Activated CD4-positive, alpha-beta T cell treated with anti-CD3 and anti-CD28 coated beads for 36 hours (primary cell): ENCODE measurements at regions not wholly inside any gene's neighbourhood (a gene's known extent, or its start where the extent isn't known, plus 50 kb on each side); places are given as distances from the start of the nearest gene placed in this dataset.
"Not testable (repeated sequence)": the region's sequence is repeated elsewhere in the genome, so short reads cannot be mapped to it uniquely, and the experiment has no call there.

ENCODE experiments used
- ATAC-seq: fragments of 200-7000 bp; cut with Tn5 transposase; one replicate; pipeline ENCODE4 v1.10.0; 2021; ENCODE audit warnings: mild to moderate bottlenecking, moderate library complexity
- CTCF ChIA-PET: fragments of 350-600 bp; sonication (Branson Sonifier 250); formaldehyde crosslinking; loops from one replicate; lab custom pipeline; 2021; ENCODE audit warnings: antibody characterized with exemption; lab: Charles Lee
- POLR2A ChIA-PET: fragments of 350-600 bp; sonication (Branson Sonifier 250); formaldehyde crosslinking; loops from one replicate; lab custom pipeline; 2021; ENCODE audit warnings: antibody characterized with exemption, inconsistent platforms; lab: Charles Lee
- DNase-seq: peaks from one replicate; pipeline ENCODE4 v3.0.0-alpha.2; 2020
- H3K27ac Mint-ChIP-seq: one replicate; pipeline ENCODE4 v1.8.0; 2021; ENCODE audit warnings: mixed read lengths
- H3K27me3 Mint-ChIP-seq: one replicate; pipeline ENCODE4 v1.8.0; 2021; ENCODE audit warnings: mixed read lengths
- H3K36me3 Mint-ChIP-seq: one replicate; pipeline ENCODE4 v1.8.0; 2021; ENCODE audit warnings: low read depth, mixed read lengths
- H3K4me1 Mint-ChIP-seq: one replicate; pipeline ENCODE4 v1.8.0; 2021; ENCODE audit warnings: mixed read lengths
- H3K4me3 Mint-ChIP-seq: one replicate; pipeline ENCODE4 v1.8.0; 2021; ENCODE audit warnings: mild to moderate bottlenecking, moderate library complexity, mixed read lengths
- H3K9me3 Mint-ChIP-seq: one replicate; pipeline ENCODE4 v1.8.0; 2021; ENCODE audit warnings: low read depth, mixed read lengths
- intact Hi-C, 2 experiments: fragments of 100-400 bp; cut with DNase I in 1 of 2; cut with micrococcal nuclease in 1 of 2; formaldehyde crosslinking; loops; one replicate each; pipeline versions ENCODE4 v1.14.2 to v1.15.1; 2022 to 2024; cut with DNase I, micrococcal nuclease

- no peaks in the 10 kb centered on the region for H3K4me1 Mint-ChIP-seq
- ATAC-seq = no peak
- no peak overlapping the region for H3K4me3 Mint-ChIP-seq
- DNase-seq = no peak
- H3K36me3 Mint-ChIP-seq = no peaks in the 10 kb centered on the region
- ChIA-PET POLR2A (no interaction called here), CTCF (interaction anchor here (0.8 kb wide), 2 partner anchors 537 to 894 kb away, joined by 3 read pairs; no protein-coding TSS in a partner anchor)
- peaks cover 3% of the 10 kb centered on the region for H3K9me3 Mint-ChIP-seq
- intact Hi-C loops = no loop called here
- no peak overlapping the region for H3K27ac Mint-ChIP-seq
- no peaks in the 10 kb centered on the region for H3K27me3 Mint-ChIP-seq
These were observed 560.6 kb downstream of the TOX3 start for GRCh38 chr16:51986301-51986700.

GRCh38 chr16:51985126-51985525 is 561.8 kb downstream of the TOX3 start:
- ChIA-PET POLR2A (no interaction called here), CTCF (no interaction called here)
- Mint-ChIP-seq H3K27me3 (no peaks in the 10 kb centered on the region), H3K4me1 (no peaks in the 10 kb centered on the region), H3K36me3 (no peaks in the 10 kb centered on the region), H3K4me3 (no peak overlapping the region), H3K27ac (no peak overlapping the region), H3K9me3 (peaks cover under 1% of the 10 kb centered on the region)
- ATAC-seq = no peak
- intact Hi-C loops = no loop called here
- DNase-seq = no peak

- intact Hi-C loops = loop anchor here in 1 of 2 experiments (5.0 kb wide), 1 partner anchor 167 kb away; no protein-coding TSS in a partner anchor
- POLR2A ChIA-PET = no interaction called here
These were observed 562.5 kb downstream of the TOX3 start for GRCh38 chr16:51984395-51984794.

DNA sequence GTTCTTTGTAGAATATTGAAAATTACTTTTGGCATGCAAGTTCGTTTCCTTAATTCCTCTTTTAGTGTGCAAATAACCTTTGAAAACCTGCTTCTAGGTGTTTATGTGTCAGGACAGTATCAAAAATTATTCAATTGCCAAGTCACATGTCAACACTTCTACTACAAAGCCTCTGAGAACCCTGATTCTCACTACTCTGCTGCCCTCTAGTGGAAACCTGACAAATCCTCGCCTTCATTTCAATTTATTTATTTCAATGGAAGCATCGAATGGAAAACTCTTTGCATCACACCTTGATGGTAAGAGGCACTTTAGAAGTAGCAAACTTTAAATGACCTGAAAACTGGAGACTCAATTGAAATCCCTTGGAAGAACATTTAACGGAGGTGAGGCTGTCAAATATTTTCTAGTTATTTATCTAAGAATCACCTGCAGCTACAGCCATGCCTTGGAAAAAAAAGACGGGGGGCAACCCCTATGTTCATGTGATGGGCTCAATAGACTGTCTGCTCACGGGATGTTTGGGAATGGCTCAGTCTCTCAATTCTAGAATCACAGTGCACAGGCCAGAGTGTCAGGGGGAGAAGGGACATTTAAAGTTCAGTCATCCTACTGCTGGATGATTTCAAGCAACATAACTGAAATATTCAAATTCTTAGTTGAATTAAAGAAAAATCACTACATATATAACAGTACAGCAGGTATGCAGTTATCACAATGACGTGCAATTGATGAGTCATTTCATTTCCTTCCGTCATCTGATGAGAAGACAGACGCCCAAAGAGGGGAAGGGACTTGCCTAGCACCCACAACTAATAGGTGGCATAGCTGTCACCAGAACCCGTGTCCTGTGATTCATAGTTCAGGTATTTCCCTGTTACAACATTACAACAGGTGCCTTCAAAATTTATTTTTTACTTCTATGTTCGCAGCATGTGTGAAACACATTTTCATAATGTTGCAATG is 563.9 kb downstream of the TOX3 start:
- intact Hi-C loops = loop anchor here (2.0 to 5.0 kb wide), 2 partner anchors 164 to 166 kb away; no protein-coding TSS in a partner anchor
- CTCF ChIA-PET = interaction anchor here (0.7 to 1.2 kb wide), 5 partner anchors 11 to 347 kb away, joined by 3 to 5 read pairs (median 3); no protein-coding TSS in a partner anchor
- ATAC-seq = no peak

More at GRCh38 chr16:51984395-51984794, 562.5 kb downstream of the TOX3 start:
- peaks cover 3% of the 10 kb centered on the region for H3K9me3 Mint-ChIP-seq
- H3K27me3 Mint-ChIP-seq = no peaks in the 10 kb centered on the region
- CTCF ChIA-PET = no interaction called here
- no peak overlapping the region for H3K27ac Mint-ChIP-seq
- no peak for DNase-seq
- ATAC-seq = no peak
- no peaks in the 10 kb centered on the region for H3K4me1 Mint-ChIP-seq
- no peak overlapping the region for H3K4me3 Mint-ChIP-seq
- no peaks in the 10 kb centered on the region for H3K36me3 Mint-ChIP-seq

GRCh38 chr16:51981725-51982124 is 565.2 kb downstream of the TOX3 start:
- no peak overlapping the region for H3K4me3 Mint-ChIP-seq
- ATAC-seq (no peak), DNase-seq (no peak)
- no peaks in the 10 kb centered on the region for H3K36me3 Mint-ChIP-seq
- intact Hi-C loops = loop anchor here (2.0 to 5.0 kb wide), 2 partner anchors 163 to 164 kb away; no protein-coding TSS in a partner anchor
- H3K9me3 Mint-ChIP-seq = peaks cover 3% of the 10 kb centered on the region
- ChIA-PET POLR2A (no interaction called here), CTCF (interaction anchor here (0.6 to 1.2 kb wide), 5 partner anchors 28 to 1421 kb away, joined by 3 to 5 read pairs (median 3); no protein-coding TSS in a partner anchor)
- H3K27ac Mint-ChIP-seq = no peak overlapping the region
- no peaks in the 10 kb centered on the region for H3K27me3 Mint-ChIP-seq
- H3K4me1 Mint-ChIP-seq = no peaks in the 10 kb centered on the region

More for the DNA sequence above, 563.9 kb downstream of the TOX3 start:
- peak; percentile 34 for DNase-seq
- Mint-ChIP-seq H3K36me3 (no peaks in the 10 kb centered on the region), H3K9me3 (peaks cover 3% of the 10 kb centered on the region), H3K4me3 (no peak overlapping the region), H3K27ac (no peak overlapping the region), H3K27me3 (no peaks in the 10 kb centered on the region), H3K4me1 (no peaks in the 10 kb centered on the region)
- POLR2A ChIA-PET = no interaction called here

DNA sequence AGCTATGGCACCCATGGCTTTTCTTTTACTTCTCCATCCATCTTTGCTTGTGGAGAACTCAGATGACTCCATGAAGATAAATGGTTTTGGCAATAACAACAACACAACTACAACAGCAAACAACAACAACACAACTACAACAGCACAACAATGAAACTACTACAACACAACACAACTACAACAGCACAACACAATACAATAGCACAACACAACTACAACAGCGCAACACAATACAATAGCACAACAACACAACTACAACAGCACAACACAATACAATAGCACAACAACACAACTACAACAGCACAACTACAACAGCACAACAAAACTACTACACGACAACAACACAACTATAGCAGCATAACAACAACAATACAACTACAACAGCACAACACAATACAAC is 569.4 kb downstream of the TOX3 start:
- H3K9me3 Mint-ChIP-seq, H3K4me3 Mint-ChIP-seq, ATAC-seq, H3K36me3 Mint-ChIP-seq, H3K4me1 Mint-ChIP-seq, POLR2A ChIA-PET, intact Hi-C loops, DNase-seq, H3K27ac Mint-ChIP-seq, CTCF ChIA-PET, H3K27me3 Mint-ChIP-seq: not testable (repeated sequence)

DNA sequence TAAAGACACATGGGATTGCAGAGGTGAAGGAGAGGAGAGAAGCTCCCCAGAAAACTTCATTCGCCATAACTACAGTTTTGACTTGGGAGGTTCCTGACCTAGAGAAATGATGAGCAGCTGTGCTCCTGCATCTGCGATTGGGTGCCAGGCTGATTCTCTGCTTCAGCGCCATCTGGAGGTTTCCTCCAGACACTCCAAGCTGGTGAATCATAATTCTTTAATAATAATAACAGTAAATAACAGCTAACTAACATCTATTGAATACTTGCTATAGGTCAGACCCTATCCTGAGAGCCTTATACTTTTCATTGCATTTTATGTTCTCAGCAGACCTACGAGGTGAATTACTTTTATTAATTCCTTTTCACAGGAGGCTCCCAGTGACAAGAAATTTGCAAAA is 575.8 kb downstream of the TOX3 start:
- ChIA-PET POLR2A (no interaction called here), CTCF (no interaction called here)
- H3K27me3 Mint-ChIP-seq = no peaks in the 10 kb centered on the region
- intact Hi-C loops = no loop called here
- ATAC-seq (no peak), DNase-seq (no peak)
- no peaks in the 10 kb centered on the region for H3K36me3 Mint-ChIP-seq
- H3K4me3 Mint-ChIP-seq = no peak overlapping the region
- peaks cover 4% of the 10 kb centered on the region for H3K9me3 Mint-ChIP-seq
- H3K27ac Mint-ChIP-seq = no peak overlapping the region
- H3K4me1 Mint-ChIP-seq = no peaks in the 10 kb centered on the region

DNA sequence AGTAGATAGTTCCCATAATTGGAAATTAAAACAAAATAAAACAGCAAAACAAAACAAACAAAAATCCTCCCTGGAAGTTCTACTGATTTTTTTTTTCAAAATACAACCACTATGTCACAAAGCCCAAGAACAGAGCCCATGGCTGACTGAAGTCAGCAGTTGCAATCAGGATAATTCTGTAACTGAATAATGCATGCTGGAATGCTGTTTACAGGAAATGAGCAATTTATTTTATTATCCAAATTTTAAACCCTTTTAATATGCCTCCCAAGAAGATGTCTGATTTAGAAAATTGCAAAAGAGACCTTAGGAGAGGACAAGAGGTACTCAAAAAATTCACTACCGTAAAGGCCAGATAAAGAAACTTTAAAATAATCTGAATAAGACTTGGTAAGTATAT is 578.2 kb downstream of the TOX3 start:
- Mint-ChIP-seq H3K4me1 (no peaks in the 10 kb centered on the region), H3K9me3 (peaks cover 6% of the 10 kb centered on the region), H3K27ac (no peak overlapping the region), H3K4me3 (no peak overlapping the region), H3K27me3 (no peaks in the 10 kb centered on the region), H3K36me3 (no peaks in the 10 kb centered on the region)
- no peak for DNase-seq
- ChIA-PET POLR2A (no interaction called here), CTCF (no interaction called here)
- intact Hi-C loops = no loop called here
- no peak for ATAC-seq

GRCh38 chr16:51967646-51968045 is 579.3 kb downstream of the TOX3 start:
- no peaks in the 10 kb centered on the region for H3K4me1 Mint-ChIP-seq
- DNase-seq = no peak
- H3K4me3 Mint-ChIP-seq = no peak overlapping the region
- POLR2A ChIA-PET = no interaction called here
- H3K27me3 Mint-ChIP-seq = no peaks in the 10 kb centered on the region
- ATAC-seq = no peak
- H3K36me3 Mint-ChIP-seq = no peaks in the 10 kb centered on the region
- peaks cover 2% of the 10 kb centered on the region for H3K9me3 Mint-ChIP-seq
- no peak overlapping the region for H3K27ac Mint-ChIP-seq
- intact Hi-C loops = no loop called here
- CTCF ChIA-PET = interaction anchor here (0.6 kb wide), 1 partner anchor 1505 kb away, joined by 3 read pairs; no protein-coding TSS in a partner anchor

- peaks cover 5% of the 10 kb centered on the region for H3K9me3 Mint-ChIP-seq
- intact Hi-C loops = no loop called here
- no peak for DNase-seq
- no peak for ATAC-seq
- ChIA-PET CTCF (no interaction called here), POLR2A (no interaction called here)
- no peak overlapping the region for H3K4me3 Mint-ChIP-seq
- no peaks in the 10 kb centered on the region for H3K36me3 Mint-ChIP-seq
- no peaks in the 10 kb centered on the region for H3K4me1 Mint-ChIP-seq
- no peak overlapping the region for H3K27ac Mint-ChIP-seq
- no peaks in the 10 kb centered on the region for H3K27me3 Mint-ChIP-seq
These were observed 586.0 kb downstream of the TOX3 start for GRCh38 chr16:51960931-51961330.

DNA sequence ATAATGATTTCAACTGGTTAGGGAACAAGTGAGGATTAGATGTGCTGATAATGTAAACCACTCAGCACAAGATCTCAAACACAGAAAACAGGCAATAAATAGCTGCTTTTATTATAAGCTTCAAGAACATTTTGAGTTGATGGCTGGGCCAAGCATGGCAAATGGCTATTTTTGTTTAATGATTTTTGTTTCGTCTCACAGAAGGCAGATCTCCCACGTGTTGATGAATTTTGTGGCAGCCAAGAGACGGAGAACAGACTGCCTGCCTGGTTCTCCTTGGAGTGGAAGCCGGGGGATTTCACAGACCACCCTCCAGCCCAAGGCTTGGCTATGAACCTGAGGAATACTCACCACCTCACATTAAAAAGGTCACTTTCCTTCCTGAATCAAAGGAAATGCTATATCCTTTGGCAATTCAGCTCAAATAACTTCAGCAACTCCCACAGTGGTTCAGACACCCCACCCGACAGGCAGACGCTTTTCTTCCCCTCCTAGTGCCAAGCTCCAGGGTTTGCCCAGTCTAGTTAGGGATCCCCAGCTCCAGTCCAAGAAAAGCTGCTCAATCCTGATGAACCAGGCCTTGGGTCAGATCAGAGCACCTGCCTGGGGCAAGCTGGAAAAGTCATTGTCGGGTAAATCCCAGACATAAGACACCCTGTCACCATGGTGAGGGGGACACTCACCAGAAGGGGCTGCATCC is 593.5 kb downstream of the TOX3 start:
- ATAC-seq = no peak
- ChIA-PET CTCF (interaction anchor here (0.6 to 1.6 kb wide), 2 partner anchors 29 to 1147 kb away, joined by 4 read pairs; no protein-coding TSS in a partner anchor), POLR2A (no interaction called here)
- intact Hi-C loops = no loop called here
- no peaks in the 10 kb centered on the region for H3K27me3 Mint-ChIP-seq
- H3K27ac Mint-ChIP-seq = no peak overlapping the region
- H3K9me3 Mint-ChIP-seq = peaks cover 2% of the 10 kb centered on the region
- H3K4me1 Mint-ChIP-seq = no peaks in the 10 kb centered on the region
- H3K4me3 Mint-ChIP-seq = no peak overlapping the region
- no peak for DNase-seq
- no peaks in the 10 kb centered on the region for H3K36me3 Mint-ChIP-seq
